SK-N-SH treated with all-trans-retinoic acid at 6 μM for 48 hours (cell line): ENCODE measurements at regions not wholly inside any gene's neighbourhood (a gene's known extent, or its start where the extent isn't known, plus 50 kb on each side); places are given as distances from the start of the nearest gene placed in this dataset.
"Not testable (repeated sequence)": the region's sequence is repeated elsewhere in the genome, so short reads cannot be mapped to it uniquely, and the experiment has no call there.

Experiments used
- ARNTL ChIP-seq: fragments of 450-650 bp; formaldehyde crosslinking; IDR thresholded peaks from 2 replicates; pipeline ENCODE4 v1.5.0; 2020; ENCODE audit warnings: low read depth, mild to moderate bottlenecking, moderate library complexity, borderline replicate concordance
- CSRNP3 ChIP-seq: fragments of 250-450 bp; sonication (Bioruptor Pico); IDR thresholded peaks from 2 replicates; pipeline ENCODE4 v1.5.1; 2021; ENCODE audit warnings: mild to moderate bottlenecking, moderate library complexity
- ISL1 ChIP-seq: fragments of 250-450 bp; sonication (Bioruptor Pico); IDR thresholded peaks from 2 replicates; pipeline ENCODE4 v2.1.2; 2022; ENCODE audit warnings: mild to moderate bottlenecking, moderate library complexity
- PATZ1 ChIP-seq: fragments of 250-450 bp; sonication (Bioruptor Pico); IDR thresholded peaks from 2 replicates; pipeline ENCODE4 v1.8.0; 2020; ENCODE audit warnings: mild to moderate bottlenecking, moderate library complexity, borderline replicate concordance
- TOX ChIP-seq: fragments of 250-450 bp; sonication (Bioruptor Pico); IDR thresholded peaks from 2 replicates; pipeline ENCODE4 v1.8.0; 2021; ENCODE audit warnings: mild to moderate bottlenecking, moderate library complexity, borderline replicate concordance
- TSHZ2 ChIP-seq: fragments of 250-450 bp; sonication (Bioruptor Pico); IDR thresholded peaks from 2 replicates; pipeline ENCODE4 v1.5.0; 2020; ENCODE audit warnings: mild to moderate bottlenecking, moderate library complexity
- ZC3H10 ChIP-seq: fragments of 250-450 bp; sonication (Bioruptor Pico); IDR thresholded peaks from 2 replicates; pipeline ENCODE4 v1.5.1; 2021; ENCODE audit warnings: mild to moderate bottlenecking, moderate library complexity
- ZFP3 ChIP-seq: fragments of 250-450 bp; sonication (Bioruptor Pico); IDR thresholded peaks from 2 replicates; pipeline ENCODE4 v1.5.0; 2020; ENCODE audit warnings: mild to moderate bottlenecking, moderate library complexity
- ZNF565 ChIP-seq: fragments of 450-650 bp; formaldehyde crosslinking; conservative IDR thresholded peaks from 2 replicates; pipeline ENCODE4 v1.5.0; 2020; ENCODE audit warnings: low read depth, mild to moderate bottlenecking, moderate library complexity
- ZNF70 ChIP-seq: fragments of 450-650 bp; formaldehyde crosslinking; IDR thresholded peaks from 2 replicates; pipeline ENCODE4 v1.5.0; 2020; ENCODE audit warnings: mild to moderate bottlenecking, moderate library complexity

GRCh38 chrX:17975349-17975748 is 114.3 kb upstream of the RAI2 start:
- not testable (repeated sequence) for TF ChIP-seq TSHZ2 (CRISPR knock-in tag); ZFP3 (CRISPR knock-in tag); ZNF70 (CRISPR knock-in tag); CSRNP3; ZC3H10; ISL1 (CRISPR knock-in tag); PATZ1 (CRISPR knock-in tag); TOX (CRISPR knock-in tag); ARNTL (CRISPR knock-in tag); ZNF565
